Activated CD4-positive, alpha-beta T cell treated with anti-CD3 and anti-CD28 coated beads for 36 hours (primary cell): ENCODE measurements at regions not wholly inside any gene's neighbourhood (a gene's known extent, or its start where the extent isn't known, plus 50 kb on each side); places are given as distances from the start of the nearest gene placed in this dataset.
A peak's percentile ranks its signal among the peaks of the same experiment; 100 is the strongest.
"Not testable (repeated sequence)": the region's sequence is repeated elsewhere in the genome, so short reads cannot be mapped to it uniquely, and the experiment has no call there.

Source experiments
- ATAC-seq: fragments of 200-7000 bp; cut with Tn5 transposase; one replicate; pipeline ENCODE4 v1.10.0; 2021; ENCODE audit warnings: mild to moderate bottlenecking, moderate library complexity
- CTCF ChIA-PET: fragments of 350-600 bp; sonication (Branson Sonifier 250); formaldehyde crosslinking; loops from one replicate; lab custom pipeline; 2021; ENCODE audit warnings: antibody characterized with exemption; lab: Charles Lee
- POLR2A ChIA-PET: fragments of 350-600 bp; sonication (Branson Sonifier 250); formaldehyde crosslinking; loops from one replicate; lab custom pipeline; 2021; ENCODE audit warnings: antibody characterized with exemption, inconsistent platforms; lab: Charles Lee
- DNase-seq: peaks from one replicate; pipeline ENCODE4 v3.0.0-alpha.2; 2020
- H3K27ac Mint-ChIP-seq: one replicate; pipeline ENCODE4 v1.8.0; 2021; ENCODE audit warnings: mixed read lengths
- H3K27me3 Mint-ChIP-seq: one replicate; pipeline ENCODE4 v1.8.0; 2021; ENCODE audit warnings: mixed read lengths
- H3K36me3 Mint-ChIP-seq: one replicate; pipeline ENCODE4 v1.8.0; 2021; ENCODE audit warnings: low read depth, mixed read lengths
- H3K4me1 Mint-ChIP-seq: one replicate; pipeline ENCODE4 v1.8.0; 2021; ENCODE audit warnings: mixed read lengths
- H3K4me3 Mint-ChIP-seq: one replicate; pipeline ENCODE4 v1.8.0; 2021; ENCODE audit warnings: mild to moderate bottlenecking, moderate library complexity, mixed read lengths
- H3K9me3 Mint-ChIP-seq: one replicate; pipeline ENCODE4 v1.8.0; 2021; ENCODE audit warnings: low read depth, mixed read lengths
- intact Hi-C, 2 experiments: fragments of 100-400 bp; cut with DNase I in 1 of 2; cut with micrococcal nuclease in 1 of 2; formaldehyde crosslinking; loops; one replicate each; pipeline versions ENCODE4 v1.14.2 to v1.15.1; 2022 to 2024; cut with DNase I, micrococcal nuclease

GRCh38 chr6:137643644-137644043 lies 149.4 kb upstream of the OLIG3 start:
- Mint-ChIP-seq H3K4me1 (peaks cover 14% of the 10 kb centered on the region), H3K27me3 (peaks cover 21% of the 10 kb centered on the region)
- POLR2A ChIA-PET, H3K4me3 Mint-ChIP-seq, H3K36me3 Mint-ChIP-seq, H3K9me3 Mint-ChIP-seq, DNase-seq, H3K27ac Mint-ChIP-seq, ATAC-seq: not testable (repeated sequence)
- CTCF ChIA-PET: interaction anchor here (0.7 kb wide), 1 partner anchor 383 kb away, joined by 3 read pairs; no protein-coding TSS in a partner anchor
- intact Hi-C loops: loop anchor here in 1 of 2 experiments (5.0 kb wide), 2 partner anchors 146 to 506 kb away; no protein-coding TSS in a partner anchor

DNA sequence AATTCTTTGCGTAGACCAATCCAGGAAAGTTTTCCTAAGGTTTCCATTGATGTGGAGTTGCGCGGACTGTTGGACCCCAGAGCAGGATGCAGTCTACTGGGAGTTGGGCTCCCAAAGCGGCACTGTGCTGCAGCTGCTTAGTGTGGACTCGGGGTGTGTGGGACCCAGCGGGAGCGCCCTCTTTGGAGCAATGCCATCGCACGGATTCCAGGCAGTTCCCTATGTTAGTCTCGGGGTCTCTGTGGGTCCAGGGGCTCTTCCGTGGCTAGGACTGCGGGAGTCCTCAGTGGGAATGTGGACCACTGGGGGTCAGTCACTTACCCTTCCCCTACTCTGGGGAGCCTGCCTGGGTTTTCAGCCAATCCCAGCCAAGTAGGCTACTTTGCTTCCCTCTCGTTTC lies 151.7 kb upstream of the OLIG3 start:
- ChIA-PET POLR2A (no interaction called here), CTCF (interaction anchor here (0.5 kb wide), 1 partner anchor 151 kb away, joined by 4 read pairs; the partner anchor contains the start of gene OLIG3)
- DNase-seq (no peak), ATAC-seq (no peak)
- Mint-ChIP-seq H3K36me3 (no peaks in the 10 kb centered on the region), H3K27ac (no peak overlapping the region), H3K27me3 (peaks cover 24% of the 10 kb centered on the region), H3K9me3 (no peaks in the 10 kb centered on the region), H3K4me3 (no peak overlapping the region), H3K4me1 (peaks cover 4% of the 10 kb centered on the region)
- intact Hi-C loops: no loop called here

GRCh38 chr6:137646484-137646883 lies 152.3 kb upstream of the OLIG3 start:
- no peak overlapping the region for H3K4me3 Mint-ChIP-seq
- DNase-seq: no peak
- H3K4me1 Mint-ChIP-seq: peaks cover 4% of the 10 kb centered on the region
- H3K27ac Mint-ChIP-seq: no peak overlapping the region
- H3K36me3 Mint-ChIP-seq: no peaks in the 10 kb centered on the region
- POLR2A ChIA-PET: interaction anchor here (0.6 kb wide), 1 partner anchor 472 kb away, joined by 4 read pairs; no protein-coding TSS in a partner anchor
- CTCF ChIA-PET: interaction anchor here (0.5 kb wide), 1 partner anchor 152 kb away, joined by 4 read pairs; the partner anchor contains the start of gene OLIG3
- H3K27me3 Mint-ChIP-seq: peaks cover 24% of the 10 kb centered on the region
- H3K9me3 Mint-ChIP-seq: no peaks in the 10 kb centered on the region
- intact Hi-C loops: no loop called here
- no peak for ATAC-seq

DNA sequence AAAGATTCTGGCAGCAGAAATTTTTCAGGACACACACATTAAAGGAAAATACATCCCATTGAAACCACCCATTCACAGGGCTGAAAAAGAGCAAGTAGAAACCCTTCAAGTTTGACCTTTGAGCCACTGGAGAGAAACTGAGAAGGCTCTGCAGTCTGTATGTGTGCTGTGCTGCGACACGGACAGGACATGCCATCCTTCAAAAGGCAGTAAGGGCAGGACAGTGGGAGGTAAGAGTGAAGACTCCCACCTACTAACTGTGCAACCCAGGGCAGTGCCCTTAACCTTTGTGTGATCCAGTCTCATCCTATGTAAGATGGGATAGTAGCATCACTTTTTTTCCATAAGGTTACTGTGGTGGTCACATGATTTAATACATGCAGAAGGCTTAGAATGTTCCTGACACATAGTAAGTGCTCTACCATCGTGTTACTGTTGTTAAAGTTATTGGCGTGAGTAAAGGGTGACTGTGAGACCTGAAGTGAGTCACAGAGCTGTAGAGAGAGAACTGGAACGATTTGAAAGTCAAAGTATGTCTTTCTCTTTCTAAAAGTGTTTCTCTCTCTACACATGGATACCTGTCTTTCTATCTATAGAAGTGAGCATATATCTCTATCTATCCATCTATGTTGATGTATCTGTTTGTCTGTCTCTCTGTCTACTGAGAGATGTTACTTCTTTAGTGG lies 153.7 kb upstream of the OLIG3 start:
- intact Hi-C loops: no loop called here
- no peak for DNase-seq
- POLR2A ChIA-PET: no interaction called here
- no peak overlapping the region for H3K27ac Mint-ChIP-seq
- no peak overlapping the region for H3K4me3 Mint-ChIP-seq
- peaks cover 24% of the 10 kb centered on the region for H3K27me3 Mint-ChIP-seq
- no peaks in the 10 kb centered on the region for H3K9me3 Mint-ChIP-seq
- ATAC-seq: peak; percentile 90
- CTCF ChIA-PET: no interaction called here
- no peaks in the 10 kb centered on the region for H3K36me3 Mint-ChIP-seq
- peaks cover 4% of the 10 kb centered on the region for H3K4me1 Mint-ChIP-seq

- CTCF ChIA-PET: interaction anchor here (1.0 kb wide), 1 partner anchor 9 kb away, joined by 3 read pairs; no protein-coding TSS in a partner anchor
- no peak for ATAC-seq
- Mint-ChIP-seq H3K9me3 (peaks cover 5% of the 10 kb centered on the region), H3K27me3 (peaks cover 17% of the 10 kb centered on the region), H3K27ac (no peak overlapping the region), H3K36me3 (peaks cover 3% of the 10 kb centered on the region), H3K4me3 (no peak overlapping the region), H3K4me1 (peaks cover 4% of the 10 kb centered on the region)
- DNase-seq: no peak
- intact Hi-C loops: no loop called here
- POLR2A ChIA-PET: no interaction called here
These were observed 156.5 kb upstream of the OLIG3 start for GRCh38 chr6:137650720-137651119.

DNA sequence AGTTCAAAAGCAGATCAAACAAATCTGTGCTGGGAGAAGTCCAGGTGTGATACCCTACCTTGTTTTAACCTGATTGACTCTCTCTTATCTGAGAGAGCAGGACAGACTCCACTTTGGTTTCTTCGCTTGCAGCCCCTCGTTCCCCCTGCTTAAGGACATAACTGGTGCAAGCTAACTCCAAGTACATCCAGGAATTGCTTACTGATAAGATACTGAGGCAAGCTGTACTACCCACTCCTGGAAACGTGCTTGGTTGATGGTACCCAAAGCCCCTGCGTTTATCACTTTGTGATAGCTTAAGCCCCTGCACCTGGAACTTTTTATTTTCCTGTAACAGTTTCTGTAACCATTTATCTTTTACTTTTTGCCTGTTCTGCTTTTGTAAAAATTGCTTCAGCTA lies 157.0 kb upstream of the OLIG3 start:
- ATAC-seq (no peak), DNase-seq (no peak)
- Mint-ChIP-seq H3K4me3 (no peak overlapping the region), H3K36me3 (peaks cover 3% of the 10 kb centered on the region), H3K9me3 (peaks cover 5% of the 10 kb centered on the region), H3K27me3 (peaks cover 15% of the 10 kb centered on the region), H3K27ac (no peak overlapping the region), H3K4me1 (peaks cover 4% of the 10 kb centered on the region)
- ChIA-PET POLR2A (no interaction called here), CTCF (interaction anchor here (1.0 kb wide), 1 partner anchor 9 kb away, joined by 3 read pairs; no protein-coding TSS in a partner anchor)
- intact Hi-C loops: no loop called here

GRCh38 chr6:137651591-137652335 lies 157.6 kb upstream of the OLIG3 start:
- H3K4me3 Mint-ChIP-seq: no peak overlapping the region
- ATAC-seq (no peak), DNase-seq (no peak)
- H3K9me3 Mint-ChIP-seq: peaks cover 8% of the 10 kb centered on the region
- intact Hi-C loops: no loop called here
- H3K27me3 Mint-ChIP-seq: peaks cover 12% of the 10 kb centered on the region
- ChIA-PET POLR2A (no interaction called here), CTCF (no interaction called here)
- H3K27ac Mint-ChIP-seq: no peak overlapping the region
- H3K36me3 Mint-ChIP-seq: peaks cover 3% of the 10 kb centered on the region
- H3K4me1 Mint-ChIP-seq: peaks cover 5% of the 10 kb centered on the region

- H3K27ac Mint-ChIP-seq: no peak overlapping the region
- DNase-seq (no peak), ATAC-seq (no peak)
- ChIA-PET CTCF (no interaction called here), POLR2A (no interaction called here)
- peaks cover 17% of the 10 kb centered on the region for H3K4me1 Mint-ChIP-seq
- H3K36me3 Mint-ChIP-seq: peaks cover 3% of the 10 kb centered on the region
- H3K27me3 Mint-ChIP-seq: peaks cover 8% of the 10 kb centered on the region
- no peak overlapping the region for H3K4me3 Mint-ChIP-seq
- peaks cover 8% of the 10 kb centered on the region for H3K9me3 Mint-ChIP-seq
- intact Hi-C loops: no loop called here
These were observed 158.9 kb upstream of the OLIG3 start for GRCh38 chr6:137652961-137653705.

- no peak overlapping the region for H3K4me3 Mint-ChIP-seq
- peaks cover 17% of the 10 kb centered on the region for H3K4me1 Mint-ChIP-seq
- H3K36me3 Mint-ChIP-seq: peaks cover 3% of the 10 kb centered on the region
- CTCF ChIA-PET: no interaction called here
- H3K9me3 Mint-ChIP-seq: peaks cover 8% of the 10 kb centered on the region
- H3K27ac Mint-ChIP-seq: no peak overlapping the region
- POLR2A ChIA-PET: no interaction called here
- peaks cover 10% of the 10 kb centered on the region for H3K27me3 Mint-ChIP-seq
- DNase-seq (no peak), ATAC-seq (no peak)
- intact Hi-C loops: no loop called here
These were observed 159.5 kb upstream of the OLIG3 start for GRCh38 chr6:137653706-137654059.

- H3K36me3 Mint-ChIP-seq: peaks cover 3% of the 10 kb centered on the region
- ATAC-seq (no peak), DNase-seq (no peak)
- H3K27me3 Mint-ChIP-seq: peaks cover 12% of the 10 kb centered on the region
- ChIA-PET CTCF (no interaction called here), POLR2A (no interaction called here)
- intact Hi-C loops: no loop called here
- H3K4me1 Mint-ChIP-seq: peaks cover 17% of the 10 kb centered on the region
- H3K4me3 Mint-ChIP-seq: no peak overlapping the region
- peaks cover 8% of the 10 kb centered on the region for H3K9me3 Mint-ChIP-seq
- no peak overlapping the region for H3K27ac Mint-ChIP-seq
These were observed 160.3 kb upstream of the OLIG3 start for GRCh38 chr6:137654365-137654981.

GRCh38 chr6:137655291-137655690 lies 161.1 kb upstream of the OLIG3 start:
- peaks cover 3% of the 10 kb centered on the region for H3K36me3 Mint-ChIP-seq
- intact Hi-C loops: no loop called here
- peaks cover 17% of the 10 kb centered on the region for H3K4me1 Mint-ChIP-seq
- H3K9me3 Mint-ChIP-seq: peaks cover 8% of the 10 kb centered on the region
- DNase-seq (no peak), ATAC-seq (no peak)
- H3K27me3 Mint-ChIP-seq: peaks cover 12% of the 10 kb centered on the region
- CTCF ChIA-PET: no interaction called here
- H3K4me3 Mint-ChIP-seq: no peak overlapping the region
- POLR2A ChIA-PET: no interaction called here
- no peak overlapping the region for H3K27ac Mint-ChIP-seq
